Ammon's horn (tissue), 1 donor: ENCODE measurements at regions not wholly inside any gene's neighbourhood (a gene's known extent, or its start where the extent isn't known, plus 50 kb on each side); places are given as distances from the start of the nearest gene placed in this dataset.

Source experiments
- DNase-seq: peaks from one replicate; pipeline ENCODE4 v3.0.0-alpha.2; 2016; ENCODE audit warnings: low spot score

DNA sequence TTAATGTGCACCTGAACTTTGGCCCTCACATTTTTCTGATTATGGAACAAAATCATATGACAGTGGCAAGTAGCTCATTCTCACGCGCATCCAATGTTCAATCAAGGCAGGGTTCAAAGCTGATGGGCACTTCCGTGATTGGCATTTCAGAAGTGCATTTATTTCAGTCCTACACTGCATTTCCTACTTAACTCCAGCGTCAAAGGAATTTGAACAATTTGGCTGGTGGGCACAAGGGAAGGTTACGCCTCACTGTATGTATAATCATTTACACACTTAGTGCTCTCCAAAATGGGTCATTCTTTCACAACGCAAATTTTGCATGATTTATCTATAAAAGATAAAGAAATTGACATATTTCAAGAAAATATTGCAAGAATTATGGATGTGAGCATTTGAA lies 167.9 kb upstream of the VLDLR start:
- no peak for DNase-seq

DNA sequence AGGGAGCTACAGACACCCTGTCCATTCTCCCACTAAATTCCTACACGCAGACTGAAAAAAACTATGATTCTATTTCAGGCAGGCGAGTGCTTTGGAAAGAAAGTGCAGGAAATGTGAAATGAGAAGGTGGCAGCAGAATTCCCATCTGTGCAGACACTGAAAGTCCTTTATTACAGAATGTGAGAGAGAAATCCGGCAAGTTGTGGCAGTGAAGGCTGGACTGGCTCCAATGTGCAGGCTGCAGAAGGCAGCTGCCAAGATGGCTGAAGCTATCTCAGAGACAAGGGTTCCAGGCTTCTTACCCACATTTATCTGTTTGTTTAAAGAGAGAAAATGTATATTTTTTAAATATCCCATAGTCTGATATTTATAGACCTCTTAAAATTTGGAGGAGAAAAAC lies 161.8 kb upstream of the VLDLR start:
- peak; percentile 77 for DNase-seq

DNA sequence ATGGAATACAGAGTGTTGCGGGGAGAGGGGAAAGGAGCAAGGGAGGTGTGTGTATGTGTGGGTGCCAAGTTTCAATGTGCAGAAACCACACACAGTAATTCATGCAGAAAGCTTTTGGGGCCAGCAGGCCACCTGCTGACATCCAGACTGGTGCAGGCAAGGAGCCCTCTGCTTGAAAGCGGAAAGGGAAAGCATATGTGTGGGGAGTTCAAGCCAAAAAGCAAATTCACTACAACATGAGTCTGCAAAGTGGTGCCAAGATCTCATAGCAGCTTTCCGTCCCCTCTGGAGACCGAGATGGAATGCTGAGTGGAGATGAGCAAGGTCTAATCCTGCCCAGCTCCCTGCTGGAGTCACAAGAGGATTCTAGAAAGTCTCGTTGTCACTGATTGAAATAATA lies 159.7 kb upstream of the VLDLR start:
- peak; percentile 4 for DNase-seq

DNA sequence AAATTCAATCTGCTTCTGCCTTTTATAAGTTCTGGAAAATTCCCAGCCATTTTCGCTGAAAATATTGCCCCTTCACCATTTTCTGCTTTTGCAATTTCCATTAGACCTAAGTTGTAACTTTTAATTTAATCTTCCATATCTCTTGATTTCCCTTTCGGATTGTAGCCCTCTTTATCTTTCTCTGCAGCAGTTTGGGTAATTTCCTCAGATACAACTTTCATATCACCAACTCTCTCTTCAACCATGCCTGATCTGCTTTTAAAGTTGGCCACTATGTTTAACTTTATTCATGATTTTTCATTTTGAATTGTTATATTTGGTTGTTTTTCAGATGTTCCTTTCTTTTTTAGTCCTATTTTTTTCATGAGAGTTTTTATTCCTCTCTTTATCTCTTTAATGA lies 157.0 kb upstream of the VLDLR start:
- no peak for DNase-seq

DNA sequence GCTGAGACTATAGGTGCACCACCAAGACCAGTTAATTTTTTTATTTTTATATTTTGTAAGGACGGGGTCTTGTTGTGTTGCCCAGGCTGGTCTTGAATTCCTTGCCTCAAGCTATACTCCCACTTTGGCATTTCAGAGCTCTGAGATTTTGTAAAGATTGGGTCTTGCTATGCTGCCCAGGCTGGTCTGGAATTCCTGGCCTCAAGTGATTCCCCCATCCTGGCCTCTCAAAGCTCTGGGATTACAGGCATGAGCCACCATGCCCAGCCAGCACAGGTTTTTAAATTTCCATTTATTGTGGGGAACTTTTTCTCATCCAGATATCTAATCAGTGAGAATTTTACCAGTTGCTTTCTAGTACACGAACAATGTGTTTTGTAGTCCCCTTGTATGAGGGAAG lies 156.1 kb upstream of the VLDLR start:
- DNase-seq: no peak

DNA sequence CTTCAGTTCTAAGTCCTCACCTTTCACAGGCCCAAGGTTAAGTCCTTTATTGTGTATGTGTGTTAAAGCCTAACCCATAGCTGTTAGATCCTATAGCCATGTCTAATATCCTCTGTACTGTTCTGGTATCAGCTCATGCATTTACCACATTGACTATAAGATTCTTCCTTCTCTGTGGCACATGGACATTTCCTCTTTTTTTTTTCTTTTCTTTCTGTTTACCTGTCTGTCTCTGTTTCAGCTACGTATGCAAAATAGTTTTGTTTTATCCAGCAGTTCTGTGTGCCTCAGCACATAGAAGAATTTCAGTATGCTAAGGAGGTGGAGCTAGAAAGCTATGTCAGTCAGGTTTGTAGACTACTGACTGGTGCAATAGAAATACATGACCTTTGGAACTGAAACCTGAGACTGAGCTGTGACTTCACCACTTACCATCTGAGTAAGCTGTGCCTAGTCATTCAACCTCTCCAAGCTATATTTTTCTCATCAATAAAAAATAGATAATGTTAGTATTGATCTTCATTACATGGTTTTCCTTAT lies 155.6 kb upstream of the VLDLR start:
- DNase-seq: no peak

DNA sequence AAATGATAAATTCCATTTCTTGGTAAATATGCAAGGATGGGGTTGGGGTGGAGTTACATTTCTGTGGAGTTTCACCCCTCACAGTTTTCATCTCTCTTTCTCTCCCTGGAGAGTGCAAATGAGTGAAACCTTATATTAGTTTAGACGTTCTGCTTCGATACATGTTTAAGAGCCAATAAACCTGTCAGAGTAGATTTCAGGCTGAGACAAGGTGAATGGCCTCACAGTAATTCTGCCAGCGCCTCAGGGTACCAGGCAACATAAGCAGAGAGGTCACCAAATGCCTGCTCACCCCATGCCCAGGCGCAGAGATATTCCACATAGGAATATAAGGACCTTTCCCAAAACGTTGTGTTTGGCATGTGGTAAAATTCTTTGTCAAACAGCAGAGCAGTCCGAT lies 154.9 kb upstream of the VLDLR start:
- no peak for DNase-seq

DNA sequence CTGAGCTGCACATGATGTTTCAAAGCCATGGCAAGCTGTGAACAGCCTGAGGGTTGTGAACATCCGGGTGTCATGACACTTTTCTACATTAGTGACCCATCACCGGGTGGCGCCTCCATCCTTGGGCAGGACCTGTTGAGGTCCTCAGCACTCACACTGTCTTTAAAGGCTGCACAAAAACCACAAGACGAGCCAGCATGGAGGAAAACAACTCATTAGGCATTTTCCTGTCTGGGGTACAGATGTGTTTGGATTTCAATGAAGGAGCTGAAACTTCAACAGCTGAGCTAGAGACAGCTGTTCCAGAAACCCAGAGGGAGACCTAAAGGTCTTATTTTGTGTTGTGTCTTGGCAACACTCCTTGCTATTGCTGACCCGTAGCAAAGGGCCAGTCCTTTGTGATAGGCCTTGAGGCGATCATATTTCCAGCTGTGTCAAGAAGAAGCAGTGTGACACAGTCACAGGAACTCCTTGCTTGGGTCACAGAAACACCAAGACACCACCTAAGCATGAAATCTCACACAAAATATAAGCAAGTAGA lies 151.8 kb upstream of the VLDLR start:
- DNase-seq: peak; percentile 12

DNA sequence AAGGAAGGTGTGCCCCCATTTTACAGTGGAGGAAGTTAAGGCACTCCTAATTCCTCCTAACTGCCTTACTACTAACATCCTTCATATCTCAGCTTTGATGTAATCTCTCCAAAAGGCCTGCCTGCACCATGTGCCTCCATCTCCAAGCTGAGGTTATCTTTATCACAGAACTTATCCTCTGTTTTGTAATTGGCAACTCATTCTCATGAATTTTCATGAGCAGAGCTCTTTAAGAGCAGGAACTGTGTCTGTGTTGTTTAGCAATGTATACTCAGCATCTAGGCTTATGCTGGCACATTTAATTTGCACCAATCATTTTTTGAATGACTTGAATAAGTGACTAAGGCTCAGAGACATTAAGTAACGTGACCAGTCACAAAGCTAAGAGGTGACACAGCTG lies 147.9 kb upstream of the VLDLR start:
- peak; percentile 15 for DNase-seq

DNA sequence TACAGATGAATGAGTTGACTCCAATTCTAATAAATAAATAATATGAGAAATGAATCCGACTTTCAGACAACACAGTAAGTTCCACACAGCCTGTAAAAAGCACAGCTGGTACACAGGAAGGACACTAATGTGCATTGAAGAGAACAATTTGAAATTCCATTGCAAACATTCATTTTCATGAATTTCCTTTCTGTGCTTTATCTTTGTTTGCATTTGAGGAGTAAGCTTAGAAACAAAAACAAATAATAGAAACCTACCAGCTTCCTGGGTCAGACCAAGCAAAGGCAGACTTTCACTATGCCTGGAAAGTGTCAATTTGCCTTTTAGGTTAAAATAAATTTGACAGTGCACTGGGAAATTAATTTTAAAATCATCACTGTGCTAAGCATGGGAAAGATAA lies 143.8 kb upstream of the VLDLR start:
- DNase-seq: no peak

DNA sequence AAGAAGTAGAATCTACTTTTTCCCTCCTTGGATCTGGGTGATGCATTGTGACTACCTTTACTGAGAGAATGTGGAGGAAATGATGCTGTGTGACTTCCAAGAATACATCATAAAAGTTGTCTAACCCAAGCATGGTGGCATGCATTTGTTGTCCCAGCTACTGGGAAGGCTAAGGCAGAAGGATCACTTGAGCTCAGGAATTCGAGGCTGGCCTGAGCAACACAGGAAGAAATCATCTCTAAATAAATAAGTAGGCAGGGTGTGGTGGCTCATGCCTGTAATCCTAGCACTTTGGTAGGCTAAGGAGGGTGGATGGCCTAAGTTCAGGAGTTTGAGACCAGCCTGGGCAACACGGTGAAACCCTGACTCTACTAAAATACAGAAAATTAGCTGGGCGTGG lies 143.2 kb upstream of the VLDLR start:
- no peak for DNase-seq

DNA sequence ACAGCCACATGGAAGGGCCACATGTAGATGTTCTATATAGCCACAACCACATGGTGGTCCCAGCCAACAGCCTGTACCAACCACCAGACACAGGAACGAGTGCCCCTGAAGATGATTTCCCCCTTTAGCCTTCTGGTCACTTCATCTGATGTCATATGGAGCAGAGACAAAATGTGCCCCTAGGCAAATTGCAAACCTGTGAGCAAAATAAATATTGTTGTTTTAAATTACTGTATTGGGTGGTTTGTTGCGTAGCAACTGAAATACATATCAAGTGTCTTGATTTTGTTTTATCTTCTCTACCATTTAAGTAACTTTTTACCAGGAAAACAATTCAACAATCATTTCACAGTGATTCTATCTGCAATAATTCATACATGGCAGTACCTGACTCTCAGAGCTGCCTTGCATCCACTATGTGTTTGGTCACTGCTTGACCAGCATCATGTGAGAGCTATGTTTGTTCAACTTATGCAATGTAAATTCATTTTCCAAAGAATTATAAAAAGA lies 142.5 kb upstream of the VLDLR start:
- no peak for DNase-seq

DNA sequence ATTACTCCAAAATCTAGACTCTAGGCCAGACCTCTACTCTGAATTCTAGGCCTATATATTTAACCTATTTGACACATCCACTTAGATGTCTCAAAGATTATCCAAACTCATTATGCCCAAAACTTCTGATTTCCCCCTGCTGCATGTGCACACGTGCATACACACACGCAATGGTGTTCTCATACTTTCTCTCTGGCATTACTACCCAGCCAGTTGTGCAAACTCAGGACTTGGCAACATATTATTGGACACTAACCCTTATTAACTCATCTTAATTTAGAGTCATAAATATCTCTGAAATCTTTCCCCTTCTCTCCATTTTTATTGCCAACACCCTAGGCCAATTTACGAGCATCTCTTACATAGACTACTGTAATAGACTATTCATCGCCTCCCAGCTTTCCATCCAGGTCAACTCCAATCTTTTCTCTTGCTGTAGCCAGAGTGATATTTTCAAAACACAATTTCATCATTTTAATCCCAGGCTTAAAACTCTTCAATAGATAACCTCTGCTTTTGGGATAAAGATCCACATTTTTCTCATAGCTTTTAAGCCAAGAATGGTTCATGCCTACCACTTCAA lies 141.2 kb upstream of the VLDLR start:
- DNase-seq: no peak

DNA sequence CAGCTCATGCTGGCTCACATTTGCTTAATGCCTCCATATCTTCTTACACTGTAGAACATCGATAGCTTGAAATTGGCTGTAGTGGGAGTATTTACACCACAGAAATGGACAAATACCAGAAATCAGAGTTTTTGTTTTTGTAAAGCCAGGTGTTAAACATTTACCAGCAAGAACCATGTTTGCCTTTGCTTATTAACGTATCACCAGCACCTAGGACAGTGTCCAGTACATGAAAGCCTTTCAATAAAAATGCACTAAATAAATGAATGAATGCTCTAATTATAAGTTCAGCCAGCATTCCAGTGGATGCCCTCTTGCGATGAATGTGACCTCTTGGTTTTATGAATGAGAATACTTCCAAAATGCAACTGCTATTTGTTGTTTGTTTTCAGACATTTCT lies 140.4 kb upstream of the VLDLR start:
- DNase-seq: no peak

DNA sequence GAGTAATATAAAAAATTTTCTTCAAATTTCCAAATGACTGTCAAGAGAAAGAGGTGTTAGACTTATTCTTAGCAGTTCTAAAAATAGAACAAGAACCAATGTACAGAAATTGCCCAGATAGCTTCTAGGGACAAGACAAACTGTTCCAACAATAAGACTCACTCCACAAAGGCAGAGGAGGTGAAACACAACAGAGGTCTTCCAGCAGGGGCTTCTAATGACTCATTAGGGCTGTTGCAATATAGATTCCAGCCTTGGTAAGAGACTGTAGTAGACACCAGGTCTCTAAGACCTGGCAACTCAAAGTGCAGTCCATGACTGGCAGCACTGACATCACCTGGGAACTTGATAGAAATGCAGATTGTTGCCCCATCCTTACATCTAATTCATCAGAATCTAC lies 134.6 kb upstream of the VLDLR start:
- no peak for DNase-seq

DNA sequence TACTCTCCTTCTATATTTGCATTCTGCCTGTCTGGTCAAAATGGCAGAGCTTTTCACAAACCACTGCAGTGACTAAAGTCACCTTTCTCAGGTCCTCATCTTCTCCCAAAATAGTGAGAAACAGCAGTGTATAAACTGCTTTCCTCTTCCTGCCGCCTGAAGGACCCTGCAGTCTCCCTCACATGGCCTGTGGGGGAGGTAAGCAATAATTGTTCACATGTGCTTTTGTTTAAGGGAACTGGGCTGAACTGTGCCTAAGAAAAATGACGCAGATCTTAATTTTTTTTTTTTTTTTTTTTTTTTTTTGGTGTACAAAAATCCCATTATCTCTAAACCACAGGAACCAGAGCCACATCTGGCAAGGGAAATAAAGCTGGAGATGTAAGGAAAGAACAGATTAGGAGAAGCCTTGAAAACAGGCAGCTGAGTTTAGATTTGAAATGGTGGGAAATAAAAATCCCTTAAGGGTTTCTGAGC lies 131.7 kb upstream of the VLDLR start:
- no peak for DNase-seq

DNA sequence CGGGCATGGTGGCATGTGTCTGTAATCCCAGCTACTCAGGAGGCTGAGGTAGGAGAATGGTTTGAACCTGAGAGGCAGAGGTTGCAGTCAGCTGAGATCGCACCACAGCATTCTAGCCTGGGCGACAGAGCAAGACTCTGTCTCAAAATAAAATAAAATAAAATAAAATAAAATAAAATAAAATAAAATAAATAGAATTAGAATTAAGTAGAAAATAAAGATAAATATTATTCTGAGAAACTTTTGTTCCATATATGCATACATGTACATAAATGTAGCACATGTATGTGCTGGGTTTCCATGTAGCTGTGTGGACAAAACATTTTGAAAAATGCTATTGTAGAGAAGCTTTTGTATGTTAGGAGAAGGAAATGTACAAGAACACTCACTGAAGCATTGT lies 129.4 kb upstream of the VLDLR start:
- DNase-seq: no peak

DNA sequence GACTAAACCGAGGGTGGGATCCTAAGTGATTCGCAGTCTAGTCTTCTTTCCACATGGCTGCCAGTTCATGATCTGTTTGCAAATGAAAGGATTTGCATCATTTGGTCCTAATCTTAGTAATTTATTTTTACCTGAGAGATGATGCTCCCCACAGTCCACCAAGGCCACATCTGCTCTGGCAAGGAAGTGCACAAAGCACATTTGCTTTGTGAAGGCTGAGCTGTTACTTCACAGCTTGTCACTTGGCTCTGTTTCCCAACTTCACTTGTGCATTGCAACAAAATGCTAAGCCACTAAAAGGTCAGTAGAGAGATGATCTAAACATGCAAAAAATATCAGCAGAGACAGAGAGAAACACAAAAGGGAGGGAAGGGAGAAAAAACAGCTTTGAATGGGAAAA lies 128.5 kb upstream of the VLDLR start:
- no peak for DNase-seq

DNA sequence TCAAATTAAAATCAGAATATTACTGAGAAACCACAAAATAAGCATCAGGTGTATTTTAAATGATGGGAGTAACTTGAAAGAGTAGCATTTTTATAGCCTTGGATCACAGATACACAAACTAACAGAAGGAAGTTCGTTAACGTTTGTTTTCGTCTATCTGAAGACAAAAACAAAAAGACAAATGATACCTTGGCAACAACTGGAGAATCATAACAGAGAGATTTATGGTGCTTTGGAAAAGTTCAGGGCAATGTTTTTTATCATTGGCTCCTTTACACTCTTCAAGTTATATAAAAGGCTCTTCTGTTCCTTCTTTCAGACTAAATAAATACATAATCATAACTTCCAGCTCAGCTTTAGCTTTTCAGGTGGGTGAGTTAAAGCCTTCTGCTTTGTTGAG lies 128.1 kb upstream of the VLDLR start:
- no peak for DNase-seq

DNA sequence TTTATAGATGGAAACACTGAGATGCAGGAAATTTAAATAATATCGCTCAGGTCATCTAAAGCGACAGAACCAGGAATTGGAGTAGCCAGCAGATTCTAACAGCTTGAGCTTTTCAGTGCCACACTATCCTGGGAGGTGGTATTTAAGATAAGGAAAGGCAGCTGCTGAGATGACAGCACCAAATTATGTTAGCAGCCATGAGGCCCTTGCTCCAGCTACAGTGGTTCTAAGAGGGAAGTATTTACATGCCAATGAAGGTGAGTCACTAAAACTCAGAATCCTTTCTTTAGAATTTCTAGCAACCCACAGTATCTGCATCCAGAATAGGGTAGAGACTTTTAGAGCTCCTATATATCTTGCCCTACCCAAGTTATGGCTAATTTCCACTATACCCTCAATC lies 127.0 kb upstream of the VLDLR start:
- no peak for DNase-seq

DNA sequence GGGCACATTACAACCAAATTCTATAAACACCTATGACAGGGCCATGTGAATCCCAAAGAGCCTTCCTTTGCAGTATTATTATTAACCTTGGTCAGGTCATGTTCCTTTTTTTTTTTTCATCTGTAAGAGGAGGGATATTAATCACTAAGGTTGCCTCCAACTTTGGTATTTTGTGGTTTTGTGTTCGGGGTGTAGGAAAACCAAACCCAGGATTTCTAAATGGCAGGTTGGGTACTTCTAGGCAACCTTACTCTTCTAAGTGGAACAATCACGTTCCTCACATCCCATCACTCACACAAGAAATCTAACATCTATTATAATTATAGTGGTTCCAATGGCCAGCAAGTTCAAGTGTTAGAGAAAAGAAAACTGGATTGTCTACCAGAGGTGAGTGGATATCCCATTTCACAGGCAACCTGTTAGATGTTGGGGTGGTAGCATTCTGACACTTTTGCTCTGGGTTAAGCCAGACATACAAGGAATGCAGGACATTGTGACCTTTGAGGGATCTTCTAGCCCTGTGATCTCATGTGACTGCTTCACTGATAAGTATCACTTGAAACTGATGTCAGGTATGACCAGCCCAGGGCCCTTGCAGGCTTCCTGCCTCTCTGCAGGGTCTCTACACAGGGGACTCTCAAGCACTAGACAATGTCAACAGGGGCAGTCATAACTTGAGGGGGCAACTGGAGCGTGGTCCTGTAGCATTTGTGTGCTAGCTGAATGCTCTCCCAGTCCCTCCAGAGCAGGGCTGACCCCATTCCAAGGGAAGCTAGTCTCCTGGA lies 126.2 kb upstream of the VLDLR start:
- no peak for DNase-seq

DNA sequence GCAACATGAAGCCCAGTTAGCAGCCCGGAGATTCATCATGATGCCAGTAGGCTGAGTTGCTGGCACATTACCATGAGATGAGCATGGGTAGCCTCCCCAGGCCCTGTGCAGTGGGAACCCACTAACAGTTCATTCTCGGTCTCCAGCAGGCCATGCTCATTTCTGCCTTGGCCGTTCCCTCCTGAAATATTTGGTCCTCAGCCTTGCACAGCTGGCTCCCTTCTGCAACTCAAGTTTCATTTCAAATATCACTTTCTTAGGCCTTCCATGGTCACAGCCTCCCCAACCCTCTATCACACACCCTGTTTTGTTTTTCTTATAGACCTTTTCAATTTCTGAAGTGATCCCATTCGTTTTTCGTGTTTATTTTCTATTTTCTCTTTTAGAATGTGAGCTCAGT lies 125.4 kb upstream of the VLDLR start:
- DNase-seq: no peak

DNA sequence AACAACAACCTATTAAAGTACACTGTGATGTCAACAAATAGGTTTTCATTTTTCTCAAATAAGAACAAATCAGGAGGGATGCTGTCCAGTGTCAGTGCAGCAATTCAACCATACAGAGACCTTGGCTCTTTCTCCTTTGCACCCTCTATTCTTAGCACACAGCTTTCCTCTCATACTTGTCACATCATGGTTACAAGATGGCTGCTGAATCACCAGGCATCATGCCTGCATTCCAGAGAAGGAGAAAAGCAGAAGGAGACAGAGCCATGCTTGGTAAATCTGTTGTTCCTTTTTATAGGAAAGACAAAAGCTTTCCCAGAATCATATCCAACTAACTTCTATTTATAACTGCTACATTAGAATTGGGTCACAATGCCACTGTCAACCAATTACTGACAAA lies 124.7 kb upstream of the VLDLR start:
- no peak for DNase-seq
